GM13976 (cell line): ENCODE measurements at regions not wholly inside any gene's neighbourhood (a gene's known extent, or its start where the extent isn't known, plus 50 kb on each side); places are given as distances from the start of the nearest gene placed in this dataset.

Experiments used
- DNase-seq: peaks from one replicate; pipeline ENCODE4 v3.0.0; 2012; ENCODE audit warnings: low spot score
- CTCF ChIP-seq: IDR thresholded peaks from 2 replicates; pipeline ENCODE4 v1.5.1; 2012; ENCODE audit warnings: borderline replicate concordance, mild to moderate bottlenecking; ENCODE audit not compliant: insufficient read depth; ENCODE audit errors: extremely low read depth, missing control alignments, control extremely low read depth
- in situ Hi-C: fragments of 300-500 bp; cut with MboI; formaldehyde crosslinking; loops from one replicate; pipeline ENCODE4 v1.12.0; 2022; ENCODE audit warnings: low sequenced_read_pairs, mixed read lengths, inconsistent platforms; ENCODE audit not compliant: unreplicated experiment

- no peak for TF ChIP-seq CTCF
- no peak for DNase-seq
- in situ Hi-C loops = no loop called here
These were observed 189.9 kb downstream of the SPRY2 start for GRCh38 chr13:80151016-80151415.

GRCh38 chr13:80149736-80150135 is 191.2 kb downstream of the SPRY2 start:
- DNase-seq = no peak
- in situ Hi-C loops = no loop called here
- TF ChIP-seq CTCF = no peak

GRCh38 chr13:80145171-80145690 is 195.7 kb downstream of the SPRY2 start:
- in situ Hi-C loops = no loop called here
- DNase-seq = no peak
- no peak for TF ChIP-seq CTCF

- TF ChIP-seq CTCF = no peak
- no peak for DNase-seq
- in situ Hi-C loops = no loop called here
These were observed 196.4 kb downstream of the SPRY2 start for GRCh38 chr13:80144493-80144892.

GRCh38 chr13:80141123-80141849 is 199.6 kb downstream of the SPRY2 start:
- in situ Hi-C loops = no loop called here
- DNase-seq = no peak
- TF ChIP-seq CTCF = no peak

GRCh38 chr13:80140685-80141084 is 200.2 kb downstream of the SPRY2 start:
- no peak for DNase-seq
- in situ Hi-C loops = no loop called here
- no peak for TF ChIP-seq CTCF

- in situ Hi-C loops = no loop called here
- TF ChIP-seq CTCF = no peak
- DNase-seq = no peak
These were observed 201.7 kb downstream of the SPRY2 start for GRCh38 chr13:80139196-80139595.
